HS-27A (cell line): ENCODE measurements at regions not wholly inside any gene's neighbourhood (a gene's known extent, or its start where the extent isn't known, plus 50 kb on each side); places are given as distances from the start of the nearest gene placed in this dataset.
"Not testable (repeated sequence)": the region's sequence is repeated elsewhere in the genome, so short reads cannot be mapped to it uniquely, and the experiment has no call there.

Source experiments
- DNase-seq: peaks from one replicate; pipeline ENCODE4 v3.0.0-alpha.2; 2012; ENCODE audit warnings: low read depth, missing footprints

GRCh38 chr13:82569581-82569980, 1312.7 kb downstream of the SLITRK1 start:
- no peak for DNase-seq

DNA sequence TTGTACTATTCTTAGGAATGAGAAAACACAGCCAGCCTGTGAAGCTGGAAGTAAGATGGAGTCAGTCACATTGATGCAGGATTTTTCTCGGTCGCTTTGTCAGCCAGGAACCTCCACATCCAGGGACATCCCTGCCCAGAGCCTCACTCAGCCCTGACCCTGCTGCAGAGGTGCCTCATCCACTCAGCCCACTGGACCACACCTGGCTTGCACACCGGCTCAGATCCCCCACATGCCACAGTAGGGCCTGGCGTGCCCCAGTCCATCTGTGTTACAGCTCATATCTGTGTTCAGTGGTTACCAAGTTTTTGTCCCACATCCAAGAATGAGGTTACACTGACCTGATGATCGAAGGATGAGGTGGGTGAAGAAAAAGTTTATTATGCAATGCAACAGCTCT, 1315.4 kb downstream of the SLITRK1 start:
- no peak for DNase-seq

DNA sequence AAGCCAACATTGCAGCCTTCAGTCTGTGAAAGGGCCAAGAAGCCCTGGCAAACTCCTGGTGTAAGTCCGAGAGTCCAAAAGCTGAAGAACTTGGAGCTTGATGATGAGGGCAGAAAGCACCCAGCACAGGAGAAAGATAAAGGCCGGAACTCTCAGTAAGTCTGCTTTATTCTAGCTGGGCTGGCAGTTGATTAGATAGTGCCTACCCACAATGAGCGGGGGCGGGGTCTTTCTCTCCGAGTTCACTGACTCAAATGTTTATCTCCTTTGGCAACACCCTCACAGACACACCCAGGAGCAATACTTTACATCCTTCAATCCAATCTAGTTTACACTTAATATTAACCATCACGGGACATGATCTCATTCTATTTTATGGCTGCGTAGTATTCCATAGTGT, 1317.1 kb downstream of the SLITRK1 start:
- no peak for DNase-seq

- DNase-seq, result no peak
These were observed 1321.4 kb downstream of the SLITRK1 start for GRCh38 chr13:82560889-82561288.

DNA sequence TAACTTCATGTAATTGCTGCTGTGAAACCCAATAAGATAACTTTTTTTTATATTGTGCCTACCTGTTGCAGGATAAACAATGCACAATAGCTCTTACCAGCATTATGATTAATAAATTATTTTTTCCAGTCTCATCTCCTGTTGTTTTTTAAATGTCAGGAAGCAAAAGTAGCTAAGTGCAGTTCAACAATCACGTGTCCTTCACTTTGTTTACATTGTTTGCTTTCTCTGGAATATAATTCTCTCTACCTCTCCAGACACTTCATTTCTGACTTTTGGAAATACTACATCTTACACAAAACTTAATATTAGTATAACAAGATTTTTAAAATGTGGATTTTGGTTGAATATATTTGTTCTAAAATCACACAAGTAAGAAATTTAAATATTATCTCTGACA, 1359.4 kb downstream of the SLITRK1 start:
- no peak for DNase-seq

GRCh38 chr13:82506805-82507414, 1375.4 kb downstream of the SLITRK1 start:
- DNase-seq, result no peak

- no peak for DNase-seq
These were observed 1380.4 kb downstream of the SLITRK1 start for GRCh38 chr13:82501834-82502233.

DNA sequence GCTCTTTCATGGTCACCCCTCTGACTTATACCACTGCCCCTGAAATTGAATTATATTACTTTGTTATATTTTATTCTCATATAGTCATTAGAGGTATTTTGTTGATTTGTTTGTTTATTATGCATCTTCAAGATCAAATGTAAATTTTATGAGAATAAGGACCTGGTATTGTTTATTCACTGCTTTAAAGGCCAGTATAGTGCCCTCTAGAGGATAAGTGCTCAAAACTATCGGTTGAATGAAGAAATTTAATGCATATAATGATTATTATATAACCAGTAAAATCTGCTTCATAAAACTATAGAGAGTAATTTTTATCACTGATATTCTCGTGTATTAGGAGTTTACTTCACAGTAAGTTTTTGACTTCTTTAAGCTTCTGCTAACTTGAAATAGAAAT, 1401.9 kb downstream of the SLITRK1 start:
- no peak for DNase-seq

DNA sequence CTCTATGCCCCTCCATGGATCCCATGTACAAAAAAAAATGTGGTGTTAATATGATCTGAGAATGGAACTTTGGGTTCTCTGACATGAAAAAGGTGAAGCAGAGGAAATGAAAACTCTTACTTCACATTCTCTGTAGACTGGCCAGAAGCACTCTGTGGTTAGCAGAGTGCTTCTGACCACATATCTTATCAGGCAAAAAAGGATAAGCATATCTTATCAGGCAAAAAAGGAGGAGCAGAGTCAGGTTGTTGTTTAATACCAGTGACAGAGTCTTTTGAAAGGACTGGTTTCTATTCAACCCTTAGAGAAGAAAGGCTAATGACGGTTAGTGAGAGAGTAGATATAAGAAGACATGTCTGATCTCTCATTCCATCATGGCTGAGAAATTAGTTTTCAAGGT, 1404.8 kb downstream of the SLITRK1 start:
- DNase-seq, result no peak

GRCh38 chr13:82467626-82468025, 1414.6 kb downstream of the SLITRK1 start:
- no peak for DNase-seq

DNA sequence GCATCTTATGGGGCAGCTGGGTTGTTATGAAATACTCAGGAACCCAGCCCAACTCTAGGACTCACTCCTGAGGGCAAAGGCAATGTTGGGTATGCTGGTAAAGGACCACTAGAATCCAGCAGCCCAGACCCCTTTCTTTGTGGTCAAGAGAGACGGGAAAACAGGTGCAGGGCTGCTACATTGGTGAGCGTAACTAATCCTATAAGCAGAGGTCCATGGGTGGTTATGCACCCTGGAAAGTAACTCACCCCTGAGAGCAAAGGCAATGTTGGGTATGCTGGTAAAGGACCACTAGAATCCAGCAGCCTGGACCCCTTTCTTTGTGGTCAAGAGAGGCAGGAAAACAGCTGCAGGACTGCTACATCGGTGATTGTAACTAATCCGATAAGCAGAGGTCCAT, 1422.7 kb downstream of the SLITRK1 start:
- not testable (repeated sequence) for DNase-seq

DNA sequence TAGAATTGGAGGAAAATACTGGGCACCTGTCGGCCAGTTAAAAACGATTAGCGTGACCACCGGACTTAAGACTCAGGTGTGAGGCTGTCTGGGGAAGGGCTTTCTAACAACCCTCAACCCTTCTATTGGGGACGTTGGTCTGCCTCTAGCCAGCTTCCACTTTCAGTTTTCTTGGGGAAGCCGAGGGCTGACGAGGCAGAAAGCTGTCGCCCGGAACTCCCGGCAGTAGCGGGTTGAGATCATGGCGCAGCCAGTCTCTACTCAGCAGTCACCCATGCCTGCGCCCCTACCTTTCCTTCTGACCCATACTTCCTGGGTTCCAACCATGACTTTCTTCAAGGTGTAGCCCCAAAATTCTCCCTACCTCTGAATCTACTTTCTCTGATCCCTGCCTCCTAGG, 1424.1 kb downstream of the SLITRK1 start:
- DNase-seq, result no peak

- not testable (repeated sequence) for DNase-seq
These were observed 1424.7 kb downstream of the SLITRK1 start for GRCh38 chr13:82457548-82457947.

DNA sequence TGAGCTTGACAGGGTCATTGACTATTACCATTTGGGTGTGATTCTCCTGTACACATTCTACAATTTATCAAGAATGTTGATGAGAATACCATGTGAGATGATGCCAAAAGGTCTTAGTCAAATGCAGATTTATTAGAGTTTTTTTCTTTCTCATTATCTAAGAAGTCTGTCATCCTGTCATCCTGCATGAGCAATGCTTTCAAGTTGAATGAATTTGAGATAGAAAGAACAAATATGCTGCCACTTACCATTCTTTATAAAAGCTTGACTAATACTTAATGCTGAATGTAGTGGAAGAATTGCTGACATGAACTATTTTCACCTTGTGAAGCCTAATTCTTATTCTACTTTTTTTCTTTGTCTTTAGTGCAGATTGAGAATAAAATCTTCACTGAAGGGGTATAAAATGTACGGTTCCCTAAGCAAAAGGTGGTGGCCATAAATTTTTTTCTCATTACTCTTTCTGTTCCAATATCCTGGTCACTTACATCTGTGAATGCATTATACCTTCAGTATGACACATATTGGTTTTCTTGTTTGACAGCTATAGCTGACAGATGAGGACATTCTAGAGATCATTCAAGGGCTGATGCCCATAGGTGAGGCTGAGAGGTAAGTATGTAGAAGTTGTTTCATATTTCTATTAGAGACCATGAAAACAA, 1434.7 kb downstream of the SLITRK1 start:
- DNase-seq, result no peak

GRCh38 chr13:82439159-82439904, 1442.9 kb downstream of the SLITRK1 start:
- no peak for DNase-seq

GRCh38 chr13:82438320-82438719, 1444.0 kb downstream of the SLITRK1 start:
- no peak for DNase-seq

GRCh38 chr13:82436099-82436585, 1446.1 kb downstream of the SLITRK1 start:
- no peak for DNase-seq

- DNase-seq, result no peak
These were observed 1449.3 kb downstream of the SLITRK1 start for GRCh38 chr13:82432949-82433348.

DNA sequence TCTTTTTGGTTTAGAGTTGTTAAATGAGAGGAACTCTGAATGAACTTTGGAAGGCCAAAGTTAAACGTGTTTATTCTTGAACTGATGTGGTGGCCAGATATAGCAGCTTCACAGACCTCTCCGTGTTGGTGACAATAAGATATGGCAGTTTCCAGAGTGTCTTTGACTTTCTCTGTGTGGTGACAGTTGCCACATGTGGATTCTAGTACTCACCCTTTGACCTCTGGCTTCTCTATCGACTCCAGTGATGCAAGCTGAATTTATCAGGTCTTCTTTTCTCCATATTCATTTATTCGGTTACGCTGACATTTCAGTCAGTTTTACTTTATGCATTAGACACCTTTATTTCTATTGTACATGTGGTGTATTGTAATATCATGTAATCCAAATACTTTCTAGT, 1469.5 kb downstream of the SLITRK1 start:
- DNase-seq, result no peak

GRCh38 chr13:82407321-82407720, 1475.0 kb downstream of the SLITRK1 start:
- DNase-seq, result no peak

DNA sequence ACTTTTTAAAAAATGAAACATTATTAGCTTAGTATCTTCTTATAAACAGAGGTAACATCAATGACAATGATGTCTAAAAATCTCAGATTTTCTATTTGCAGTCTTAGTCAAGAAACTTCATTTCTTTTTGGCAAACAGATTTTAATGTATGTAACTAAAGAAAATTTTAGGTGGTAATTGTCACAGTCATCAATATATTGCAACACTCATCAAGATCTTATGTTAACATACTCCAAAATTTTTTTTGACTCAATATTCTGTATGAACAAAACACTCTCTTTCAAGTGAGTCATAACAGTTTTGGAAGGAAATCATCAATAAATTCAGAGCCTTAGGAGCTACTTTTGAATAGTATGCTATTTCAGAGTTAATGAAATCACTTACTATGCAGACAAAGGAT, 1507.6 kb downstream of the SLITRK1 start:
- no peak for DNase-seq

- no peak for DNase-seq
These were observed 1512.0 kb downstream of the SLITRK1 start for GRCh38 chr13:82370316-82370715.

DNA sequence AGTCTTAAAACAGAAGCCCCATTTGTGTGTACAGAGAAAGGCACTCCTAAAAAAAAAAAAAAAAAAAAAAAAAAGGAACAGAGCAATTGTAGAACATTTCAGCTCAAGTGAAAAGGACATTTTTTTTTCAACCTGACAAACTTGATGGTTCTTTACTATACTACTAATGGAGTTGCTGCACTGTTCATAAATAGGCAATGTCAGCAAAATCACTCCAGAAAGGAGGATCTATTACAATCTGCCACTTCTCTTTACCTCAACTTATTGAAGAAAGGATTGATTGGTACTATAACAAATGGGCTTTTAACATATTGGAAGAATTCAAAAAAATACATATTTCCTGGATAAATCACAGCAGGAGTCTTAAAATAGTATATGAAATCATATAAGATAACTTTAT, 1517.7 kb downstream of the SLITRK1 start:
- DNase-seq, result no peak
